ENCODE measurements at regions not wholly inside any gene's neighbourhood (a gene's known extent, or its start where the extent isn't known, plus 50 kb on each side); places are given as distances from the start of the nearest gene placed in this dataset.
A peak's percentile ranks its signal among the peaks of the same experiment; 100 is the strongest.

- Mint-ChIP-seq H3K4me3 (ENCODE audit: unreplicated experiment) (no peak overlapping the region), H3K27ac (ENCODE audit: unreplicated experiment) (peak overlapping the region; percentile 72), H3K4me1 (ENCODE audit: low read depth) (peaks cover 62% of the 10 kb centered on the region), H3K27me3 (ENCODE audit: low read depth) (no peaks in the 10 kb centered on the region), H3K9me3 (ENCODE audit: low read depth) (no peaks in the 10 kb centered on the region), H3K36me3 (ENCODE audit: low read depth) (no peaks in the 10 kb centered on the region)
- no peak for DNase-seq (ENCODE audit: low spot score)
- TF ChIP-seq CTCF (IDR thresholded peaks at IDR 0.05), result no peak
Observed at GRCh38 chr11:95593111-95593510, 196.5 kb downstream of the FAM76B start.

- DNase-seq (ENCODE audit: low spot score), result no peak
- Mint-ChIP-seq H3K27me3 (ENCODE audit: low read depth) (no peaks in the 10 kb centered on the region), H3K4me3 (ENCODE audit: unreplicated experiment) (peak overlapping the region; percentile 14), H3K36me3 (ENCODE audit: low read depth) (no peaks in the 10 kb centered on the region), H3K27ac (ENCODE audit: unreplicated experiment) (peak overlapping the region; percentile 72), H3K4me1 (ENCODE audit: low read depth) (peaks cover 58% of the 10 kb centered on the region), H3K9me3 (ENCODE audit: low read depth) (no peaks in the 10 kb centered on the region)
- TF ChIP-seq CTCF (IDR thresholded peaks at IDR 0.05), result no peak
Observed at GRCh38 chr11:95592471-95592870, 197.1 kb downstream of the FAM76B start.

- peaks cover 48% of the 10 kb centered on the region for H3K4me1 Mint-ChIP-seq (ENCODE audit: low read depth)
- TF ChIP-seq CTCF (IDR thresholded peaks at IDR 0.05), result no peak
- H3K9me3 Mint-ChIP-seq (ENCODE audit: low read depth), result no peaks in the 10 kb centered on the region
- H3K4me3 Mint-ChIP-seq (ENCODE audit: unreplicated experiment), result no peak overlapping the region
- H3K27me3 Mint-ChIP-seq (ENCODE audit: low read depth), result no peaks in the 10 kb centered on the region
- no peak for DNase-seq (ENCODE audit: low spot score)
- H3K27ac Mint-ChIP-seq (ENCODE audit: unreplicated experiment), result no peak overlapping the region
- no peaks in the 10 kb centered on the region for H3K36me3 Mint-ChIP-seq (ENCODE audit: low read depth)
Observed at GRCh38 chr11:95589893-95590612, 199.5 kb downstream of the FAM76B start.

GRCh38 chr11:95588821-95589220 lies 200.8 kb downstream of the FAM76B start:
- Mint-ChIP-seq H3K9me3 (ENCODE audit: low read depth) (no peaks in the 10 kb centered on the region), H3K27me3 (ENCODE audit: low read depth) (no peaks in the 10 kb centered on the region), H3K36me3 (ENCODE audit: low read depth) (no peaks in the 10 kb centered on the region), H3K4me1 (ENCODE audit: low read depth) (peaks cover 42% of the 10 kb centered on the region), H3K27ac (ENCODE audit: unreplicated experiment) (no peak overlapping the region), H3K4me3 (ENCODE audit: unreplicated experiment) (no peak overlapping the region)
- TF ChIP-seq CTCF (IDR thresholded peaks at IDR 0.05), result no peak
- DNase-seq (ENCODE audit: low spot score), result no peak

GRCh38 chr11:95586661-95587060 lies 202.9 kb downstream of the FAM76B start:
- no peaks in the 10 kb centered on the region for H3K9me3 Mint-ChIP-seq (ENCODE audit: low read depth)
- peak overlapping the region; percentile 2 for H3K27ac Mint-ChIP-seq (ENCODE audit: unreplicated experiment)
- H3K27me3 Mint-ChIP-seq (ENCODE audit: low read depth), result no peaks in the 10 kb centered on the region
- DNase-seq (ENCODE audit: low spot score), result no peak
- H3K4me3 Mint-ChIP-seq (ENCODE audit: unreplicated experiment), result no peak overlapping the region
- no peaks in the 10 kb centered on the region for H3K36me3 Mint-ChIP-seq (ENCODE audit: low read depth)
- peaks cover 26% of the 10 kb centered on the region for H3K4me1 Mint-ChIP-seq (ENCODE audit: low read depth)
- no peak for TF ChIP-seq CTCF (IDR thresholded peaks at IDR 0.05)

All from chondrocyte (in vitro differentiated cells).